BE2C (cell line): ENCODE measurements at regions not wholly inside any gene's neighbourhood (a gene's known extent, or its start where the extent isn't known, plus 50 kb on each side); places are given as distances from the start of the nearest gene placed in this dataset.

Source experiments
- DNase-seq: peaks from one replicate; pipeline ENCODE4 v3.0.0-alpha.2; 2020
- H3K27me3 ChIP-seq: fragments of 250-450 bp; sonication (Bioruptor Pico); 2 replicates; pipeline ENCODE4 v1.5.1; 2020; ENCODE audit warnings: mild to moderate bottlenecking
- H3K36me3 ChIP-seq: fragments of 250-450 bp; sonication (Bioruptor Pico); 2 replicates; pipeline ENCODE4 v1.5.1; 2020; ENCODE audit warnings: mild to moderate bottlenecking
- H3K4me1 ChIP-seq: fragments of 250-450 bp; sonication (Bioruptor Pico); 2 replicates; pipeline ENCODE4 v1.5.1; 2020
- H3K4me3 ChIP-seq: 2 replicates; pipeline ENCODE4 v1.5.1; 2011; ENCODE audit warnings: low read depth, low read length
- H3K9me3 ChIP-seq: fragments of 250-450 bp; sonication (Bioruptor Pico); 2 replicates; pipeline ENCODE4 v1.5.1; 2020
- TF ChIP-seq, protein P1 (sequence below): IDR thresholded peaks from 2 replicates; pipeline ENCODE4 v1.5.1; 2012; ENCODE audit warnings: mild to moderate bottlenecking, low read depth, low read length

DNA sequence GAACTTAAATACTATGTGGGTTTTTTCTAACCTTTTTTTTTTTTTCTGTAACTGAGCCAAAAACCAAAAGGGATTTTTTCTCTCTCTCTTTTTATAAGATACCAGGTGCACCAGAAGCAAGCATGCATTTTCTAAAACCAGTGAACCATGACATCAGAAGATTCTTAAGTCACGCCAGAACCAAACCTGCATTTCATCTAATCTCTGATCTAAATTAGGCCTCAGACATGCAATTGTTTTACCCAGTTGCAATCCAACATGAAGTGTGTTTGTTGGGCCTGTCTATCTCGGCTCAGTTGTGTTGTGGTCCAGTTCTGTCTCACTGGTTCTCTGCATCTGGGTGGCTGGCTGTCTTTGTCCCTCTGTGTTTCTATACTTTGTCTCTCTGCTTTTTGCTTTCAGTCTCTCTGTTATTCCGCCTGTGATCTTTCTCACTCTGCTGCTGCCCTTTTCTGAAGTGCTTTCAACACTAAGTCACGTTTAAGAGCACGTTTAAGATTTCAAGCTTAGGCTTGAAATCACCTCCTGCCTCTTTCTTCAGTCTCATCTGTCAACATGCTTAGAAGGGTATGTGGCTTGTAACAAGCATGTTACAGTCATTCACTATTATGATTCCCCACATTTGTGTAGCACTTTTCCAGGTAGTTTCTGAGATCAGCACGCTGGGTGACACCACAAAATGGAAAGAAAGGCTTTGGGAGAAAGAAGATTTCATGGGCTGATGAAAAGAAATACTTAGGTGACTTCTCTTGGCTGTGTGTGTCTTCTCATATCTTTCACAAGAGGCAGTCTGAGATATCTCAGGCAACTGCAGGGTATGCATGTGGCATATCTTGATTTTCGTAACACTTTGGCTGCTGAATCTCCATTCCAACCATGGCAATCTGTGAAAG, 488.9 kb downstream of the SHISA9 start:
- no peak for DNase-seq
- H3K4me3 ChIP-seq: no peak overlapping the region
- no peaks in the 10 kb centered on the region for H3K27me3 ChIP-seq

GRCh38 chr16:13390986-13391305, 489.5 kb downstream of the SHISA9 start:
- Histone ChIP-seq H3K36me3 (no peaks in the 10 kb centered on the region), H3K4me3 (no peak overlapping the region), H3K9me3 (0 out of 2 replicates have a peak, but pooled peaks cover 3% of the 10 kb centered on the region), H3K4me1 (no peaks in the 10 kb centered on the region), H3K27me3 (no peaks in the 10 kb centered on the region)
- TF ChIP-seq, protein P1, sequence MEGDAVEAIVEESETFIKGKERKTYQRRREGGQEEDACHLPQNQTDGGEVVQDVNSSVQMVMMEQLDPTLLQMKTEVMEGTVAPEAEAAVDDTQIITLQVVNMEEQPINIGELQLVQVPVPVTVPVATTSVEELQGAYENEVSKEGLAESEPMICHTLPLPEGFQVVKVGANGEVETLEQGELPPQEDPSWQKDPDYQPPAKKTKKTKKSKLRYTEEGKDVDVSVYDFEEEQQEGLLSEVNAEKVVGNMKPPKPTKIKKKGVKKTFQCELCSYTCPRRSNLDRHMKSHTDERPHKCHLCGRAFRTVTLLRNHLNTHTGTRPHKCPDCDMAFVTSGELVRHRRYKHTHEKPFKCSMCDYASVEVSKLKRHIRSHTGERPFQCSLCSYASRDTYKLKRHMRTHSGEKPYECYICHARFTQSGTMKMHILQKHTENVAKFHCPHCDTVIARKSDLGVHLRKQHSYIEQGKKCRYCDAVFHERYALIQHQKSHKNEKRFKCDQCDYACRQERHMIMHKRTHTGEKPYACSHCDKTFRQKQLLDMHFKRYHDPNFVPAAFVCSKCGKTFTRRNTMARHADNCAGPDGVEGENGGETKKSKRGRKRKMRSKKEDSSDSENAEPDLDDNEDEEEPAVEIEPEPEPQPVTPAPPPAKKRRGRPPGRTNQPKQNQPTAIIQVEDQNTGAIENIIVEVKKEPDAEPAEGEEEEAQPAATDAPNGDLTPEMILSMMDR: no peak
- no peak for DNase-seq

More for the DNA sequence above, 488.9 kb downstream of the SHISA9 start:
- H3K36me3 ChIP-seq: no peaks in the 10 kb centered on the region
- H3K4me1 ChIP-seq: no peaks in the 10 kb centered on the region
- TF ChIP-seq, protein P1: no peak
- H3K9me3 ChIP-seq: peaks cover 3% of the 10 kb centered on the region; the same call in 1 of the 2 replicates

- Histone ChIP-seq H3K36me3 (no peaks in the 10 kb centered on the region), H3K4me1 (no peaks in the 10 kb centered on the region)
- no peak for DNase-seq
These were observed 489.9 kb downstream of the SHISA9 start for GRCh38 chr16:13391337-13391736.

DNA sequence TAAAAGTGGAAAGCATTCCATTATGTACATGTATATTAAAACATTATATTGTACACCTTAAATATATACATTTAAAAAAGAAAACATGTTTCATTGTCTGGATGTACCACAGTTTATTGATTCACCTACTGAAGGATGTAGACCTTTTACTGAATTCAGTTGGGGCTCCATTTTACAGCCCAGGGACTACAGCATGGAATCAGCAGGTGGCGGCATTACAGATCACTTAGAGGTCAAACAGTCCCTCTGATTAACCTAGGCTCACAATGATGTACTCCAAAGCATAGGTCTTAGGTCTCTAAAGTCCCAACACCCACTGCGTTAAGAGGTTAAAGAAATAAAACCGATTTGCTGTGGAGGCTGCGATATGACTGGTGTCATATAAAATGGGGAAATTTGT, 490.9 kb downstream of the SHISA9 start:
- no peak overlapping the region for H3K4me3 ChIP-seq
- no peaks in the 10 kb centered on the region for H3K27me3 ChIP-seq
- 0 out of 2 replicates have a peak, but pooled peaks cover 3% of the 10 kb centered on the region for H3K9me3 ChIP-seq
- no peak for DNase-seq
- H3K4me1 ChIP-seq: no peaks in the 10 kb centered on the region
- TF ChIP-seq, protein P1: no peak
- H3K36me3 ChIP-seq: no peaks in the 10 kb centered on the region

More at GRCh38 chr16:13391337-13391736, 489.9 kb downstream of the SHISA9 start:
- Histone ChIP-seq H3K9me3 (0 out of 2 replicates have a peak, but pooled peaks cover 3% of the 10 kb centered on the region), H3K27me3 (no peaks in the 10 kb centered on the region), H3K4me3 (no peak overlapping the region)
- TF ChIP-seq, protein P1: no peak

- TF ChIP-seq, protein P1: no peak
- Histone ChIP-seq H3K9me3 (0 out of 2 replicates have a peak, but pooled peaks cover 3% of the 10 kb centered on the region), H3K27me3 (no peaks in the 10 kb centered on the region), H3K4me3 (no peak overlapping the region), H3K4me1 (no peaks in the 10 kb centered on the region), H3K36me3 (no peaks in the 10 kb centered on the region)
- DNase-seq: no peak
These were observed 492.4 kb downstream of the SHISA9 start for GRCh38 chr16:13393816-13394215.

DNA sequence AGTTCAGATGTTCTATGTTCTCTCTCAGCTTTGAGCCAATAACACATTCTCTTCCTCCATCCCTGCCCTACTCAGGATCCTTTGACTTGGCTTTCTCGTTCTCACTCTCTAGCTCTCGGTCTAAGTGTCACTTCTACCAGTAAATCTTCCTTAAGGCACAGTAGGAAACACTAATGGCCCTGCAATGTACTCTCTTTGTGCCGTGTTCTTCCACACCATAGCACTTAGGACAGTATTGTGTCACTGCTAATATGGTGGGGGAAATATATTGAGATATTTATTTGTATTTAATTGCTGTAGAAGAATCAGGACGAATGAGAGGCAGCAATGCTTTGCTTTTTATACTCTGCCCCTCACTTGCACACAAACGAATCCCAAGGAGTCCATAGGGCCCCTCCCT, 493.1 kb downstream of the SHISA9 start:
- 0 out of 2 replicates have a peak, but pooled peaks cover 3% of the 10 kb centered on the region for H3K9me3 ChIP-seq
- H3K36me3 ChIP-seq: no peaks in the 10 kb centered on the region
- H3K4me1 ChIP-seq: no peaks in the 10 kb centered on the region
- H3K4me3 ChIP-seq: no peak overlapping the region
- H3K27me3 ChIP-seq: no peaks in the 10 kb centered on the region
- TF ChIP-seq, protein P1: no peak
- no peak for DNase-seq
